ENCODE measurements at regions not wholly inside any gene's neighbourhood (a gene's known extent, or its start where the extent isn't known, plus 50 kb on each side); places are given as distances from the start of the nearest gene placed in this dataset.
"Not testable (repeated sequence)": the region's sequence is repeated elsewhere in the genome, so short reads cannot be mapped to it uniquely, and the experiment has no call there.

DNA sequence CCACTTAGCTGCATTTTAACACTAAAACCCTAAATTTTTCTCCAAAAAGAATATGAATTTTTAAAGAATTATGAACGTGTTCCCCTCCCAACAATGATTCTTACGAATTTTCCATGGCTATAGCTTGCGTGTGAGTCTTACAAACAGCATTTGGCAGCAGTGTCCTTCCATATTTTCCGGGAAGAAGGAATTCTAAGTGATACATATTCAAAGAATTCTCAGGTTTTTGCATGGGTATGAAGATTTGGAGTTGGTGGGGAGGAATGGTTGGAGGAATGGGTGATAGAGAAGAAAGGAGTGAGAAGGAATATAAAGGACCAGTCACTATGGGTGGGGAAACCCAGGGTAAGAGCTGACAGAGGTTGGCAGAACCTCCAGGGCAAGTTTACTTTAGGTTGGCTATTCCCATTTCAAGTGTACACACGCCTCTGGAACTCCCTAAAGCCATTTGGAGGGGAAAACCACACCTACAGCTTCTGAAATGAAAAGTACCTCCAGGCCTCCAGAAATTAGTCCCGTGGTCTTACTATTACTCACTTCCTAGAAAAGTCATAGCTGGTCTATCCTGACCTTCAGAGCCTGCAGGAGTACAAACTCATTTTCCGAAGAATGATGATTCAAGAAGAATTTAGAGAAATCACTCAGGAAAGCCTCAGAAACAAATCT, 420.8 kb upstream of the DIPK2B start:
- Histone ChIP-seq H3K4me3 (no peak overlapping the region), H3K27ac (no peak overlapping the region), H3K9me3 (peaks cover 0 to 3% of the 10 kb centered on the region in 2 donors), H3K27me3 (no peaks in the 10 kb centered on the region), H3K4me1 (no peaks in the 10 kb centered on the region), H3K36me3 (no peaks in the 10 kb centered on the region)
- TF ChIP-seq, protein P1, sequence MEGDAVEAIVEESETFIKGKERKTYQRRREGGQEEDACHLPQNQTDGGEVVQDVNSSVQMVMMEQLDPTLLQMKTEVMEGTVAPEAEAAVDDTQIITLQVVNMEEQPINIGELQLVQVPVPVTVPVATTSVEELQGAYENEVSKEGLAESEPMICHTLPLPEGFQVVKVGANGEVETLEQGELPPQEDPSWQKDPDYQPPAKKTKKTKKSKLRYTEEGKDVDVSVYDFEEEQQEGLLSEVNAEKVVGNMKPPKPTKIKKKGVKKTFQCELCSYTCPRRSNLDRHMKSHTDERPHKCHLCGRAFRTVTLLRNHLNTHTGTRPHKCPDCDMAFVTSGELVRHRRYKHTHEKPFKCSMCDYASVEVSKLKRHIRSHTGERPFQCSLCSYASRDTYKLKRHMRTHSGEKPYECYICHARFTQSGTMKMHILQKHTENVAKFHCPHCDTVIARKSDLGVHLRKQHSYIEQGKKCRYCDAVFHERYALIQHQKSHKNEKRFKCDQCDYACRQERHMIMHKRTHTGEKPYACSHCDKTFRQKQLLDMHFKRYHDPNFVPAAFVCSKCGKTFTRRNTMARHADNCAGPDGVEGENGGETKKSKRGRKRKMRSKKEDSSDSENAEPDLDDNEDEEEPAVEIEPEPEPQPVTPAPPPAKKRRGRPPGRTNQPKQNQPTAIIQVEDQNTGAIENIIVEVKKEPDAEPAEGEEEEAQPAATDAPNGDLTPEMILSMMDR (IDR thresholded peaks at IDR 0.05), result no peak
- no peak for DNase-seq (ENCODE audit: low spot score)

DNA sequence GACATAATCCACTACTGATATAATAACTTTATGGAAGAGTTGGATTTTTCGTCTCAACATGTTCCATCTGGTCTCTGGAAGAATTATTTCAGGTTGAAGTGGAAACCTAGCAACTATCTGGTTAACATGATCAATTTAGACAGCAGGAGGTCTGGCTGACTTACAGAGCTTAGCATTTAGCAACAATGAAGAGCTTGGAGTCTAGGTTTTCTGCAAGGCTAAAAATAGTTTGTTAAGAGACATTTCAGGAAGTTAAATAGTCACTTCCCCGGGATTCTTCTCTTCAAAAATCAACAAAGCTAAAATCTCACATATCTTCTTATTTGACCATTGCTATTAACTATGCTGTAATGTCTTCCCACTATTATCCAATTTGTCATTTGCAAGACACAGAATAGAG, 418.6 kb upstream of the DIPK2B start:
- Histone ChIP-seq H3K27me3 (no peaks in the 10 kb centered on the region), H3K27ac (no peak overlapping the region), H3K9me3 (no peaks in the 10 kb centered on the region), H3K4me1 (no peaks in the 10 kb centered on the region), H3K36me3 (no peaks in the 10 kb centered on the region), H3K4me3 (no peak overlapping the region)
- DNase-seq (ENCODE audit: low spot score), result no peak
- TF ChIP-seq, protein P1 (IDR thresholded peaks at IDR 0.05), result no peak

DNA sequence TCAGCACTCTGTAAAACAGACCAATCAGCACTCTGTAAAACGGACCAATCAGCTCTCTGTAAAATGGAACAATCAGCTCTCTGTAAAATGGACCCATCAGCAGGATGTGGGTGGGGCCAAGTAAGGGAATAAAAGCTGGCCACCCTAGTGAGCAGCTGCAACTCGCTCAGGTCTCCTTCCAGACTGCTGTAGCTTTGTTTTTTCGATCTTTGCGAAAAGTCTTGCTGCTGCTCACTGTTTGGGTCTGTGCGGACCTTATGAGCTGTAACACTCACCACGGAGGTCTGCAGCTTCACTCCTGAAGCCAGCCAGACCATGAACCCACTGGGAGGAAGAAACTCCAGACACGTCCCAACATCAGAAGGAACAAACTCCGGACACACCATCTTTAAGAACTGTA, 414.9 kb upstream of the DIPK2B start:
- H3K27ac ChIP-seq; DNase-seq (ENCODE audit: low spot score); H3K4me3 ChIP-seq; H3K36me3 ChIP-seq; H3K27me3 ChIP-seq; H3K4me1 ChIP-seq: not testable (repeated sequence)
- H3K9me3 ChIP-seq, result peaks cover 0 to 23% of the 10 kb centered on the region in 2 donors

DNA sequence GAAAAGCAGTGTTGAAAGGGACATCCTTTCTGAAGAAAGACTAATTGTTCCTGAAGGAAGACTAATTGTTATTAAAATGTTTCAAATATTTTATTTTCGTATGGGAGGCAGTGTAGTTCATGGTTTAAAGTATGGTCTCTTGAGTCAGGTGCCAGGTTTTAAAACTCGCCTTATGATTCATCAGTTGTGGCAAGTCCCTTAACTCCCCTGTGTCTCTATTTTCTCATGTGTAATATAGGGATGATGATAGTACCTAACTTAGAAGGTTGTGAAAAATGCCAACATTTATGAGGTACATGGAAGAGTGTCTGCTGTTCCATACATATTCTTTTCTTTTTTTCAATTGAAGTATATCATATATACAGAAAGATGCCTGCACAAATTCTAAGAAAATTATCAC, 414.2 kb upstream of the DIPK2B start:
- Histone ChIP-seq H3K27ac (no peak overlapping the region), H3K27me3 (no peaks in the 10 kb centered on the region), H3K4me1 (no peaks in the 10 kb centered on the region), H3K36me3 (no peaks in the 10 kb centered on the region), H3K9me3 (peaks cover 0 to 24% of the 10 kb centered on the region in 2 donors), H3K4me3 (no peak overlapping the region)
- no peak for DNase-seq (ENCODE audit: low spot score)
- TF ChIP-seq, protein P1 (IDR thresholded peaks at IDR 0.05), result no peak

DNA sequence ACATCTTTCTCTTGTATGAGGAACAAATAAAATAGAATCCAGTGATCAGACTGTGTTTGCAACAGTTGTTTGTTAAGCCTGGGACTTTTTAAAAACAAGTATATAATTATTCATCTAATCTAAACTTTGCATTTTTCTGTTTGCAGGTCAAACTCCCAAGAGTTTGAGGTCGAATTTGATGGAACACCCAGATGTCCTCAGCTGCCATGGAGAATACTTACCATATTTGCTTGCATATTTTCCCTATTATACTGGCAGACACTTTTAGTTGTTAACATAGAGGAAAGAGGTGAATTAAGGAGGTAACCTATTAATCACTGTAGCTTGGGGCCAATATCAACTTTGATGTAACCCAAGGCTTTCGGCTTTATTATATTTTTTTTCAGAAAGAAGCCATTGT, 401.5 kb upstream of the DIPK2B start:
- no peaks in the 10 kb centered on the region for H3K36me3 ChIP-seq
- H3K27me3 ChIP-seq, result no peaks in the 10 kb centered on the region
- H3K4me1 ChIP-seq, result no peaks in the 10 kb centered on the region
- DNase-seq (ENCODE audit: low spot score), result no peak
- TF ChIP-seq, protein P1 (IDR thresholded peaks at IDR 0.05), result no peak
- no peak overlapping the region for H3K27ac ChIP-seq
- peaks cover 0 to 20% of the 10 kb centered on the region in 2 donors for H3K9me3 ChIP-seq
- H3K4me3 ChIP-seq, result no peak overlapping the region

DNA sequence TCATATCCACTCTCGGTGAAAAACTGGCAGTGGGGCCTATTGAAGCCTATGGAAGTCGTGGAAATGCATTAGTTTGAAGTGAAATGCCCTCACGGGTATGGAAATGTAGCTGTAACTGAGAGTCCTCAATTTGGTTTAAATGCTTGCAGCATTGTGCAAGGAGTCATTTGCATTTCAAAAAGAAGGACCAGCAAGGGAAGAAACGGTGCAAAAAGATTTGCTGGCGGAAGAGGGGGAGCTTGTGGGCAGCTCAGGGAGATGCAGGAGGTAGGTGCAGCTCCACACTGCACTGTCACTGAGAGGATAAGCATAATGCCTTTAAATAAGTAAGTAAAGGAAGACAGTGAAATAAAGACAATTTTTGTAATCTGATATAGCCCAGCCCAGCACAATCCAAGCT, 400.4 kb upstream of the DIPK2B start:
- Histone ChIP-seq H3K27ac (no peak overlapping the region), H3K27me3 (no peaks in the 10 kb centered on the region), H3K9me3 (peaks cover 0 to 13% of the 10 kb centered on the region in 2 donors), H3K4me3 (no peak overlapping the region), H3K4me1 (no peaks in the 10 kb centered on the region), H3K36me3 (no peaks in the 10 kb centered on the region)
- TF ChIP-seq, protein P1 (IDR thresholded peaks at IDR 0.05), result no peak
- DNase-seq (ENCODE audit: low spot score), result no peak

Data from right atrium auricular region (tissue), 2 donors.